SU-DHL-6 (cell line): ENCODE measurements at regions not wholly inside any gene's neighbourhood (a gene's known extent, or its start where the extent isn't known, plus 50 kb on each side); places are given as distances from the start of the nearest gene placed in this dataset.

ENCODE experiments used
- H2AFZ ChIP-seq: fragments of 200-600 bp; sonication (generic); 2 replicates; pipeline ENCODE4 v1.6.1; 2014; ENCODE audit warnings: low read depth, mild to moderate bottlenecking, moderate library complexity, mixed read lengths, antibody characterized with exemption, low read length; ENCODE audit not compliant: severe bottlenecking
- H3F3A ChIP-seq: fragments of 200-600 bp; shearing (Covaris generic); 2 replicates; pipeline ENCODE4 v1.6.0; 2016; ENCODE audit warnings: antibody characterized with exemption, mild to moderate bottlenecking; ENCODE audit not compliant: insufficient read depth
- H3K27ac ChIP-seq: fragments of 200-600 bp; sonication (generic); 2 replicates; pipeline ENCODE4 v1.5.1; 2016; ENCODE audit warnings: low read depth, mild to moderate bottlenecking, low read length, moderate library complexity, mixed read lengths
- H3K27me3 ChIP-seq: fragments of 200-600 bp; sonication (generic), shearing (Covaris generic); 2 replicates; pipeline ENCODE4 v1.6.0; 2014; ENCODE audit warnings: mild to moderate bottlenecking, low read length
- H3K36me3 ChIP-seq: fragments of 200-600 bp; sonication (generic); 2 replicates; pipeline ENCODE4 v1.6.1; 2014; ENCODE audit warnings: mild to moderate bottlenecking, low read length, mixed read lengths
- H3K4me2 ChIP-seq: fragments of 300-600, 200-600 bp; shearing (Covaris generic), sonication (generic); 2 replicates; pipeline ENCODE4 v1.6.0; 2014; ENCODE audit warnings: low read length, low read depth, mild to moderate bottlenecking; ENCODE audit not compliant: poor library complexity, severe bottlenecking
- H3K4me3 ChIP-seq: fragments of 200-600 bp; sonication (generic); 2 replicates; pipeline ENCODE4 v1.5.1; 2014; ENCODE audit warnings: antibody characterized with exemption, low read length, mild to moderate bottlenecking, mixed read lengths; ENCODE audit not compliant: insufficient read depth, poor library complexity, severe bottlenecking
- H3K79me2 ChIP-seq: fragments of 200-600 bp; sonication (generic); 2 replicates; pipeline ENCODE4 v1.6.1; 2014; ENCODE audit warnings: mild to moderate bottlenecking, low read length, moderate library complexity; ENCODE audit not compliant: insufficient read depth
- H3K9ac ChIP-seq: fragments of 200-600 bp; sonication (generic); 2 replicates; pipeline ENCODE4 v1.7.0; 2014; ENCODE audit warnings: mild to moderate bottlenecking, low read length
- H3K9me2 ChIP-seq: fragments of 200-600 bp; sonication (generic); replicated peaks from 2 replicates; pipeline ENCODE4 v1.6.1; 2014; ENCODE audit warnings: low read length; ENCODE audit not compliant: insufficient read depth
- H3K9me3 ChIP-seq: fragments of 200-600 bp; sonication (generic); 2 replicates; pipeline ENCODE4 v1.6.1; 2014; ENCODE audit warnings: low read length, mixed read lengths; ENCODE audit not compliant: insufficient read depth
- H4K20me1 ChIP-seq: fragments of 200-600 bp; sonication (generic); 2 replicates; pipeline ENCODE4 v1.6.1; 2014; ENCODE audit warnings: low read depth, mild to moderate bottlenecking, antibody characterized with exemption, low read length, moderate library complexity, mixed read lengths
- CTCF ChIP-seq: fragments of 200-600 bp; sonication (generic); IDR thresholded peaks from one replicate; pipeline ENCODE4 v1.5.1; 2017; ENCODE audit warnings: antibody characterized with exemption, mild to moderate bottlenecking, low read length, moderate library complexity; ENCODE audit not compliant: insufficient read depth, poor library complexity, severe bottlenecking
- EZH2phosphoT487 ChIP-seq: fragments of 200-600 bp; sonication (generic), shearing (Covaris generic); conservative IDR thresholded peaks from 2 replicates; pipeline ENCODE4 v1.6.1; 2018; ENCODE audit warnings: mild to moderate bottlenecking, antibody characterized with exemption, low read length, moderate library complexity, mixed read lengths

- H3K27ac ChIP-seq: no peak overlapping the region
- H2AFZ ChIP-seq: no peak overlapping the region
- no peaks in the 10 kb centered on the region for H3K36me3 ChIP-seq
- no peaks in the 10 kb centered on the region for H4K20me1 ChIP-seq
- no peaks in the 10 kb centered on the region for H3K9me3 ChIP-seq
- no peak overlapping the region for H3K4me3 ChIP-seq
- H3K4me2 ChIP-seq: no peak overlapping the region
- H3K9me2 ChIP-seq: no peaks in the 10 kb centered on the region
- H3F3A ChIP-seq: no peaks in the 10 kb centered on the region
- H3K27me3 ChIP-seq: no peaks in the 10 kb centered on the region
- no peak overlapping the region for H3K9ac ChIP-seq
- TF ChIP-seq CTCF (no peak), EZH2phosphoT487 (no peak)
- no peaks in the 10 kb centered on the region for H3K79me2 ChIP-seq
These were observed 67.0 kb upstream of the ZNF804B start for GRCh38 chr7:88692493-88692892.

- Histone ChIP-seq H3K9ac (no peak overlapping the region), H3K9me3 (no peaks in the 10 kb centered on the region), H2AFZ (no peak overlapping the region), H4K20me1 (no peaks in the 10 kb centered on the region), H3K4me3 (no peak overlapping the region), H3K27me3 (no peaks in the 10 kb centered on the region), H3K9me2 (no peaks in the 10 kb centered on the region), H3K79me2 (no peaks in the 10 kb centered on the region), H3F3A (no peaks in the 10 kb centered on the region), H3K36me3 (no peaks in the 10 kb centered on the region), H3K27ac (no peak overlapping the region), H3K4me2 (no peak overlapping the region)
- TF ChIP-seq CTCF: no peak
These were observed 69.7 kb upstream of the ZNF804B start for GRCh38 chr7:88689821-88690220.

GRCh38 chr7:88688222-88688621 is 71.3 kb upstream of the ZNF804B start:
- Histone ChIP-seq H3K79me2 (no peaks in the 10 kb centered on the region), H2AFZ (no peak overlapping the region), H3K9me2 (no peaks in the 10 kb centered on the region), H3K9ac (no peak overlapping the region), H4K20me1 (no peaks in the 10 kb centered on the region), H3K4me3 (no peak overlapping the region), H3K9me3 (no peaks in the 10 kb centered on the region), H3K27ac (no peak overlapping the region), H3K4me2 (no peak overlapping the region), H3K36me3 (no peaks in the 10 kb centered on the region), H3F3A (no peaks in the 10 kb centered on the region), H3K27me3 (no peaks in the 10 kb centered on the region)
- TF ChIP-seq CTCF (no peak), EZH2phosphoT487 (no peak)
